ENCODE measurements at regions not wholly inside any gene's neighbourhood (a gene's known extent, or its start where the extent isn't known, plus 50 kb on each side); places are given as distances from the start of the nearest gene placed in this dataset.
"Not testable (repeated sequence)": the region's sequence is repeated elsewhere in the genome, so short reads cannot be mapped to it uniquely, and the experiment has no call there.

- in situ Hi-C loops (cut with HindIII; ENCODE audit: low sequenced_read_pairs) = no loop called here
- no peak for DNase-seq (ENCODE audit: low read depth)
- H3K4me3 ChIP-seq (ENCODE audit: low read depth, low read length) = no peak overlapping the region
- TF ChIP-seq CTCF (IDR thresholded peaks at IDR 0.05; ENCODE audit: low read depth, low read length, missing control alignments) = no peak
Measured at GRCh38 chr10:71010730-71011129, 122.4 kb upstream of the PCBD1 start.

GRCh38 chr10:71011141-71011540, 122.8 kb upstream of the PCBD1 start:
- no peak for TF ChIP-seq CTCF (IDR thresholded peaks at IDR 0.05; ENCODE audit: low read depth, low read length, missing control alignments)
- H3K4me3 ChIP-seq (ENCODE audit: low read depth, low read length) = no peak overlapping the region
- DNase-seq (ENCODE audit: low read depth) = no peak
- in situ Hi-C loops (cut with HindIII; ENCODE audit: low sequenced_read_pairs) = no loop called here

- TF ChIP-seq CTCF (IDR thresholded peaks at IDR 0.05; ENCODE audit: low read depth, low read length, missing control alignments) = no peak
- in situ Hi-C loops (cut with HindIII; ENCODE audit: low sequenced_read_pairs) = no loop called here
- no peak for DNase-seq (ENCODE audit: low read depth)
- no peak overlapping the region for H3K4me3 ChIP-seq (ENCODE audit: low read depth, low read length)
Measured at GRCh38 chr10:71014021-71014805, 125.8 kb upstream of the PCBD1 start.

GRCh38 chr10:71015674-71016073, 127.3 kb upstream of the PCBD1 start:
- no peak for TF ChIP-seq CTCF (IDR thresholded peaks at IDR 0.05; ENCODE audit: low read depth, low read length, missing control alignments)
- in situ Hi-C loops (cut with HindIII; ENCODE audit: low sequenced_read_pairs) = no loop called here
- no peak overlapping the region for H3K4me3 ChIP-seq (ENCODE audit: low read depth, low read length)
- no peak for DNase-seq (ENCODE audit: low read depth)

- H3K4me3 ChIP-seq (ENCODE audit: low read depth, low read length); DNase-seq (ENCODE audit: low read depth); in situ Hi-C loops (cut with HindIII; ENCODE audit: low sequenced_read_pairs): not testable (repeated sequence)
Measured at GRCh38 chr10:71020061-71020460, 131.7 kb upstream of the PCBD1 start.

- H3K4me3 ChIP-seq (ENCODE audit: low read depth, low read length) = no peak overlapping the region
- DNase-seq (ENCODE audit: low read depth) = no peak
- TF ChIP-seq CTCF (IDR thresholded peaks at IDR 0.05; ENCODE audit: low read depth, low read length, missing control alignments) = no peak
- in situ Hi-C loops (cut with HindIII; ENCODE audit: low sequenced_read_pairs) = no loop called here
Measured at GRCh38 chr10:71021402-71021801, 133.0 kb upstream of the PCBD1 start.

GRCh38 chr10:71023704-71024283, 135.4 kb upstream of the PCBD1 start:
- DNase-seq (ENCODE audit: low read depth) = no peak
- no peak overlapping the region for H3K4me3 ChIP-seq (ENCODE audit: low read depth, low read length)
- no peak for TF ChIP-seq CTCF (IDR thresholded peaks at IDR 0.05; ENCODE audit: low read depth, low read length, missing control alignments)
- in situ Hi-C loops (cut with HindIII; ENCODE audit: low sequenced_read_pairs) = no loop called here

All from astrocyte of the cerebellum (primary cell).